SK-N-SH (cell line): ENCODE measurements at regions not wholly inside any gene's neighbourhood (a gene's known extent, or its start where the extent isn't known, plus 50 kb on each side); places are given as distances from the start of the nearest gene placed in this dataset.

Experiments
- CTCF ChIA-PET: fragments of 300-600, 350-600 bp; formaldehyde crosslinking; extraction: SDS; loops from one replicate; lab custom pipeline; 2021; lab: Yijun Ruan, JAX
- POLR2A ChIA-PET: fragments of 350-600 bp; sonication (Branson Sonifier 250); formaldehyde crosslinking; extraction: SDS; loops from one replicate; lab custom pipeline; 2020; ENCODE audit warnings: antibody characterized with exemption, inconsistent platforms; lab: Yijun Ruan, JAX
- DNase-seq: peaks from one replicate; pipeline ENCODE4 v3.0.0; 2012
- H2AFZ ChIP-seq: fragments of 200-600 bp; sonication (generic); 2 replicates; pipeline ENCODE4 v1.8.1; 2016; ENCODE audit warnings: antibody characterized with exemption, mild to moderate bottlenecking, low read depth
- H3F3A ChIP-seq: fragments of 200-600 bp; sonication (generic); replicated peaks from 2 replicates; pipeline ENCODE3; 2016; ENCODE audit warnings: antibody characterized with exemption, mild to moderate bottlenecking; ENCODE audit not compliant: insufficient read depth
- H3K27ac ChIP-seq, 2 experiments: fragments of 200-500 bp in 1 of 2; fragments of 200-600 bp in 1 of 2; sonication (Bioruptor generic) in 1 of 2; sonication (generic), shearing (Covaris generic) in 1 of 2; 2 replicates each; pipeline versions ENCODE4 v1.5.1 to v1.6.1; 2014 to 2016; ENCODE audit warnings: low read depth in 2 of 2, inconsistent platforms in 1 of 2, low read length in 1 of 2, mild to moderate bottlenecking in 1 of 2, mixed read lengths in 1 of 2
- H3K27me3 ChIP-seq: fragments of 200-600 bp; sonication (generic), shearing (Covaris generic); 2 replicates; pipeline ENCODE4 v1.6.1; 2016; ENCODE audit warnings: mixed run types; ENCODE audit not compliant: insufficient read depth
- H3K36me3 ChIP-seq, 2 experiments: fragments of 200-500 bp in 1 of 2; fragments of 200-600 bp in 1 of 2; sonication (Bioruptor generic) in 1 of 2; sonication (generic) in 1 of 2; replicated peaks in 1 of 2; 2 replicates each; pipeline versions ENCODE3 to v1.5.1; 2014 to 2016; ENCODE audit warnings: low read length in 1 of 2, mild to moderate bottlenecking in 1 of 2; ENCODE audit not compliant: insufficient read depth in 2 of 2, control insufficient read depth in 1 of 2
- H3K4me1 ChIP-seq, 2 experiments: fragments of 200-500 bp in 1 of 2; fragments of 200-600 bp in 1 of 2; sonication (Bioruptor generic) in 1 of 2; sonication (generic), shearing (Covaris generic) in 1 of 2; 2 replicates each; pipeline versions ENCODE4 v1.5.1 to v1.6.1; 2014 to 2016; ENCODE audit warnings: low read depth in 1 of 2, low read length in 1 of 2, mixed run types in 1 of 2; ENCODE audit not compliant: insufficient read depth in 2 of 2, control insufficient read depth in 1 of 2
- H3K4me2 ChIP-seq: fragments of 200-600 bp; sonication (generic), shearing (Covaris generic); 2 replicates; pipeline ENCODE4 v1.6.1; 2017; ENCODE audit warnings: mixed run types
- H3K4me3 ChIP-seq, 2 experiments: fragments of 200-500 bp in 1 of 2; fragments of 200-600 bp in 1 of 2; sonication (Bioruptor generic) in 1 of 2; sonication (generic), shearing (Covaris generic) in 1 of 2; 2 replicates each; pipeline versions ENCODE4 v1.5.1 to v1.8.1; 2014 to 2016; ENCODE audit warnings: low read depth in 2 of 2, inconsistent platforms in 1 of 2, low read length in 1 of 2, mild to moderate bottlenecking in 1 of 2, mixed read lengths in 1 of 2, moderate library complexity in 1 of 2
- H3K79me2 ChIP-seq: fragments of 200-600 bp; sonication (generic); 2 replicates; pipeline ENCODE4 v1.8.1; 2017; ENCODE audit warnings: mild to moderate bottlenecking; ENCODE audit not compliant: insufficient read depth
- H3K9ac ChIP-seq: fragments of 200-600 bp; sonication (generic); 2 replicates; pipeline ENCODE4 v1.6.1; 2017; ENCODE audit warnings: mixed run types
- H3K9me2 ChIP-seq: fragments of 200-600 bp; sonication (generic); 2 replicates; pipeline ENCODE4 v1.6.1; 2017; ENCODE audit warnings: mixed run types
- H3K9me3 ChIP-seq: fragments of 200-600 bp; sonication (generic); 2 replicates; pipeline ENCODE4 v1.6.1; 2017; ENCODE audit warnings: mixed run types, mild to moderate bottlenecking, moderate library complexity
- H4K20me1 ChIP-seq: fragments of 200-600 bp; sonication (generic); 2 replicates; pipeline ENCODE4 v1.6.1; 2017; ENCODE audit warnings: mild to moderate bottlenecking, mixed run types; ENCODE audit not compliant: insufficient read depth
- RCOR1 ChIP-seq: fragments of 150-350 bp; IDR thresholded peaks from 2 replicates; pipeline ENCODE4 v1.6.1; 2017; ENCODE audit warnings: antibody characterized with exemption, low read length
- RFX5 ChIP-seq: IDR thresholded peaks from 2 replicates; pipeline ENCODE4 v1.6.1; 2012; ENCODE audit warnings: mild to moderate bottlenecking, improper control_type of control experiment, low read length
- SMC3 ChIP-seq: IDR thresholded peaks from 2 replicates; pipeline ENCODE4 v1.6.1; 2012; ENCODE audit warnings: low read depth, low read length, improper control_type of control experiment
- WGBS: methylation state at CpG from one replicate; pipeline ENCODE4 v1.1.6; 2017; ENCODE audit warnings: low lambda C conversion rate; 5-methylcytosine and 5-hydroxymethylcytosine counted together
- TF ChIP-seq, protein P1 (sequence below): IDR thresholded peaks from 2 replicates; pipeline ENCODE4 v1.6.1; 2012; ENCODE audit warnings: mild to moderate bottlenecking, low read depth, low read length, moderate library complexity
- TF ChIP-seq, protein P2 (sequence below): IDR thresholded peaks from 2 replicates; pipeline ENCODE4; 2012

GRCh38 chr20:62585461-62585970 lies 56.8 kb upstream of the SLCO4A1 start:
- WGBS, result 72% methylated on average over 21 of the region's 22 CpGs
- CTCF ChIA-PET, result interaction anchor here (2.3 to 9.0 kb wide), 2 partner anchors 32 to 86 kb away, joined by 6 to 53 read pairs; no protein-coding TSS in a partner anchor
- no peaks in the 10 kb centered on the region for H3K9me2 ChIP-seq
- no peak for DNase-seq
- no peak overlapping the region for H2AFZ ChIP-seq
- TF ChIP-seq, protein P1, sequence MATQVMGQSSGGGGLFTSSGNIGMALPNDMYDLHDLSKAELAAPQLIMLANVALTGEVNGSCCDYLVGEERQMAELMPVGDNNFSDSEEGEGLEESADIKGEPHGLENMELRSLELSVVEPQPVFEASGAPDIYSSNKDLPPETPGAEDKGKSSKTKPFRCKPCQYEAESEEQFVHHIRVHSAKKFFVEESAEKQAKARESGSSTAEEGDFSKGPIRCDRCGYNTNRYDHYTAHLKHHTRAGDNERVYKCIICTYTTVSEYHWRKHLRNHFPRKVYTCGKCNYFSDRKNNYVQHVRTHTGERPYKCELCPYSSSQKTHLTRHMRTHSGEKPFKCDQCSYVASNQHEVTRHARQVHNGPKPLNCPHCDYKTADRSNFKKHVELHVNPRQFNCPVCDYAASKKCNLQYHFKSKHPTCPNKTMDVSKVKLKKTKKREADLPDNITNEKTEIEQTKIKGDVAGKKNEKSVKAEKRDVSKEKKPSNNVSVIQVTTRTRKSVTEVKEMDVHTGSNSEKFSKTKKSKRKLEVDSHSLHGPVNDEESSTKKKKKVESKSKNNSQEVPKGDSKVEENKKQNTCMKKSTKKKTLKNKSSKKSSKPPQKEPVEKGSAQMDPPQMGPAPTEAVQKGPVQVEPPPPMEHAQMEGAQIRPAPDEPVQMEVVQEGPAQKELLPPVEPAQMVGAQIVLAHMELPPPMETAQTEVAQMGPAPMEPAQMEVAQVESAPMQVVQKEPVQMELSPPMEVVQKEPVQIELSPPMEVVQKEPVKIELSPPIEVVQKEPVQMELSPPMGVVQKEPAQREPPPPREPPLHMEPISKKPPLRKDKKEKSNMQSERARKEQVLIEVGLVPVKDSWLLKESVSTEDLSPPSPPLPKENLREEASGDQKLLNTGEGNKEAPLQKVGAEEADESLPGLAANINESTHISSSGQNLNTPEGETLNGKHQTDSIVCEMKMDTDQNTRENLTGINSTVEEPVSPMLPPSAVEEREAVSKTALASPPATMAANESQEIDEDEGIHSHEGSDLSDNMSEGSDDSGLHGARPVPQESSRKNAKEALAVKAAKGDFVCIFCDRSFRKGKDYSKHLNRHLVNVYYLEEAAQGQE, result no peak
- TF ChIP-seq, all 33 proteins: peak for 0
- Histone ChIP-seq H3K9me3 (no peaks in the 10 kb centered on the region), H3K4me1 (no peaks in the 10 kb centered on the region; a peak in 1 of 4 replicates), H4K20me1 (no peaks in the 10 kb centered on the region), H3K27ac (no peak overlapping the region), H3K79me2 (no peaks in the 10 kb centered on the region), H3K9ac (no peak overlapping the region), H3K4me3 (no peak overlapping the region), H3K4me2 (no peak overlapping the region), H3K27me3 (no peaks in the 10 kb centered on the region), H3F3A (no peaks in the 10 kb centered on the region), H3K36me3 (no peaks in the 10 kb centered on the region)
- POLR2A ChIA-PET, result no interaction called here

DNA sequence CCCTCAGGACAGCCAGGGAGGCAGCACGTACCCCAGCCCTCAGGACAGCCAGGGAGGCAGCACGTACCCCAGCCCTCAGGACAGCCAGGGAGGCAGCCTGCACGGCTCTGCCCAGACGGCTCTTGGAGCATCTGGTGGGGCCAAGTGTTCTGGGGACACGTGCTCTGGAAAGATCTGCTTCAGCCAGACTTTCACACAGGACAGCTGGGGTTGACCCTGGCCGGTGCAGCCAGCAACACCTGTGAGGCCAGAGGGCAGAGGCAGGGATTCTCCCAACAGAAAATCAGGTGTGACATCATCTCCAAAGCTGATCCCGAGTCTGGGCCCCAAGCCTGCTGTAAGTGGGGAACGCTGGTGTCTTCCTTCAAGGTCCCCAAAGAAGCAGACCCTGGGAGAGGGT lies 55.5 kb upstream of the SLCO4A1 start:
- POLR2A ChIA-PET, result no interaction called here
- H3F3A ChIP-seq, result no peaks in the 10 kb centered on the region
- no peaks in the 10 kb centered on the region for H3K79me2 ChIP-seq
- no peak for TF ChIP-seq SMC3
- TF ChIP-seq RFX5, result no peak
- TF ChIP-seq RCOR1, result no peak
- TF ChIP-seq, protein P2, sequence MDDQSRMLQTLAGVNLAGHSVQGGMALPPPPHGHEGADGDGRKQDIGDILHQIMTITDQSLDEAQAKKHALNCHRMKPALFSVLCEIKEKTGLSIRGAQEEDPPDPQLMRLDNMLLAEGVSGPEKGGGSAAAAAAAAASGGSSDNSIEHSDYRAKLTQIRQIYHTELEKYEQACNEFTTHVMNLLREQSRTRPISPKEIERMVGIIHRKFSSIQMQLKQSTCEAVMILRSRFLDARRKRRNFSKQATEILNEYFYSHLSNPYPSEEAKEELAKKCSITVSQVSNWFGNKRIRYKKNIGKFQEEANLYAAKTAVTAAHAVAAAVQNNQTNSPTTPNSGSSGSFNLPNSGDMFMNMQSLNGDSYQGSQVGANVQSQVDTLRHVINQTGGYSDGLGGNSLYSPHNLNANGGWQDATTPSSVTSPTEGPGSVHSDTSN, result no peak
- no peaks in the 10 kb centered on the region for H4K20me1 ChIP-seq
- H3K4me2 ChIP-seq, result no peak overlapping the region
- no peaks in the 10 kb centered on the region for H3K9me2 ChIP-seq
- peak; percentile 52 for DNase-seq
- H3K36me3 ChIP-seq, result no peaks in the 10 kb centered on the region
- no peak overlapping the region for H3K4me3 ChIP-seq
- no peaks in the 10 kb centered on the region for H3K27me3 ChIP-seq
- no peaks in the 10 kb centered on the region; a peak in 1 of 4 replicates for H3K4me1 ChIP-seq
- CTCF ChIA-PET, result interaction anchor here (1.3 to 9.0 kb wide), 4 partner anchors 30 to 87 kb away, joined by 3 to 53 read pairs (median 4); no protein-coding TSS in a partner anchor
- H3K9me3 ChIP-seq, result no peaks in the 10 kb centered on the region
- no peak overlapping the region for H2AFZ ChIP-seq
- 45% methylated on average over 4 of the region's 8 CpGs for WGBS
- H3K27ac ChIP-seq, result no peak overlapping the region
- H3K9ac ChIP-seq, result no peak overlapping the region
